DND-41 (cell line): ENCODE measurements at regions not wholly inside any gene's neighbourhood (a gene's known extent, or its start where the extent isn't known, plus 50 kb on each side); places are given as distances from the start of the nearest gene placed in this dataset.

ENCODE experiments used
- ATAC-seq: fragments of 200-7000 bp; cut with Tn5 transposase; 3 replicates; pipeline ENCODE4 v1.9.1; 2021; ENCODE audit warnings: low read depth; ENCODE audit not compliant: insufficient read depth
- DNase-seq: peaks from one replicate; pipeline ENCODE4 v3.0.0-alpha.2; 2020
- H2AFZ ChIP-seq: 2 replicates; pipeline ENCODE4 v1.6.0; 2012; ENCODE audit warnings: low read depth, low read length
- H3K27ac ChIP-seq: 2 replicates; pipeline ENCODE4 v1.5.1; 2012; ENCODE audit warnings: low read length, inconsistent platforms
- H3K27me3 ChIP-seq: fragments of 200-600 bp; sonication (generic); 2 replicates; pipeline ENCODE4 v1.6.0; 2012; ENCODE audit warnings: low read length, mild to moderate bottlenecking, inconsistent platforms; ENCODE audit not compliant: insufficient read depth, poor library complexity
- H3K36me3 ChIP-seq: 2 replicates; pipeline ENCODE4 v1.5.1; 2012; ENCODE audit warnings: low read length, inconsistent platforms; ENCODE audit not compliant: insufficient read depth
- H3K4me1 ChIP-seq: 2 replicates; pipeline ENCODE4 v1.5.1; 2012; ENCODE audit warnings: mild to moderate bottlenecking, low read length; ENCODE audit not compliant: insufficient read depth
- H3K4me2 ChIP-seq: 2 replicates; pipeline ENCODE4 v1.6.0; 2012; ENCODE audit warnings: mild to moderate bottlenecking, moderate library complexity, low read length, inconsistent platforms; ENCODE audit not compliant: insufficient read depth
- H3K4me3 ChIP-seq, 2 experiments: fragments of 200-600 bp in 1 of 2; shearing (Covaris generic) in 1 of 2; 2 replicates each; pipeline ENCODE4 v1.5.1; 2012 to 2016; ENCODE audit warnings: inconsistent platforms in 2 of 2, low read length in 2 of 2, mild to moderate bottlenecking in 2 of 2, low read depth in 1 of 2, moderate library complexity in 1 of 2
- H3K79me2 ChIP-seq: 2 replicates; pipeline ENCODE4 v1.6.0; 2012; ENCODE audit warnings: low read length, inconsistent platforms; ENCODE audit not compliant: insufficient read depth
- H3K9ac ChIP-seq: 2 replicates; pipeline ENCODE4 v1.6.0; 2012; ENCODE audit warnings: low read depth, mild to moderate bottlenecking, inconsistent platforms, low read length, moderate library complexity
- H3K9me3 ChIP-seq: 2 replicates; pipeline ENCODE4 v1.5.1; 2012; ENCODE audit warnings: low read length, moderate library complexity, mild to moderate bottlenecking, inconsistent platforms; ENCODE audit not compliant: insufficient read depth, severe bottlenecking
- H4K20me1 ChIP-seq: 2 replicates; pipeline ENCODE4 v1.6.0; 2012; ENCODE audit warnings: low read length; ENCODE audit not compliant: insufficient read depth
- CTCF ChIP-seq: IDR thresholded peaks from 2 replicates; pipeline ENCODE4 v1.5.1; 2012; ENCODE audit warnings: borderline replicate concordance, low read length, moderate library complexity, mild to moderate bottlenecking; ENCODE audit not compliant: poor library complexity, severe bottlenecking; ENCODE audit errors: extremely low read depth
- EZH2 ChIP-seq: IDR thresholded peaks from 3 replicates; pipeline ENCODE4 v1.6.1; 2012; ENCODE audit warnings: borderline replicate concordance, low read depth, mild to moderate bottlenecking, moderate library complexity, low read length, inconsistent platforms; ENCODE audit not compliant: severe bottlenecking

DNA sequence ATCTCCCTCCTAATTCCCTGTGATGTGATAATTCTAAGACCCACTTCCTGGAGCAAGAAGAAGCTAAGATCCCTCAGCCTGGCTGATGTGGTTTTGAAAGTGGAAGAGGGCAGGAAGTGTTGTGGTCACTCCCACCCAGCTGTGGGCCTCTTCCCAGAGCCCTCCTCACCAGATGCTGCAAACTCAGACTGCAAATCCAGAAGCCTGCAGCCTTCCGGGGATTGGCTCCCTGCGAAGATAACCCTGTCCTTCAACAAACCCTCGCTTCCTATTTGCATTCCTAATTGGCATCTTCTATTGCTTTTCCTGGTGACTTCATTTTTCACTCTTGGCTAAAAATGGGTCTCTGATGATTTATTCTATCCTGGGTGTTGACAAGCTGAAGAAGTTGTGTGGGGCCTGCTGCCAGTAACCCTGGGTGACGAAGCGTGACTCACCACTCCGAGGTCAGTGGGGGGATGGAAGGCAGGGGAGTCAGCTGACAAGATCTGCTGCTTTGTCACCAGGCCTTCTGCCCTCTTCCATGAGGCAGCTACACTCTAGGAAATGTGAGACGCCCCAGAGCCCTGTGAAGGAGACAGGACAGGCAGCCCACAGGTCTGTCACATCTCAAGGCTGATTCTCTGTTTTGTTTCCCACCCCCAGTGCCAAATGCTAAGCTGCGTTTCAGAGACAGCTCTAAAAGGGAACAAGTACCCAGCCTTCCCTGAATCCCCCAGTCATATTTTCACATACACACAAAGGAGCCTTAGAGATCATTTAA, 99.7 kb upstream of the LIPC start:
- ATAC-seq (peak; percentile 84), DNase-seq (peak; percentile 88)
- H3K27me3 ChIP-seq: no peaks in the 10 kb centered on the region
- H4K20me1 ChIP-seq: no peaks in the 10 kb centered on the region
- peak overlapping the region in 1 of 2 experiments; percentile 39; a peak in 2 of 4 replicates for H3K4me3 ChIP-seq
- H3K79me2 ChIP-seq: no peaks in the 10 kb centered on the region
- H3K36me3 ChIP-seq: no peaks in the 10 kb centered on the region
- peak overlapping the region; percentile 76 for H3K27ac ChIP-seq
- H2AFZ ChIP-seq: peak overlapping the region; percentile 58; the same call in 1 of the 2 replicates
- peaks cover 39% of the 10 kb centered on the region for H3K4me1 ChIP-seq
- H3K4me2 ChIP-seq: peak overlapping the region; percentile 63
- peak overlapping the region; percentile 38 for H3K9ac ChIP-seq
- H3K9me3 ChIP-seq: no peaks in the 10 kb centered on the region
- no peak for TF ChIP-seq CTCF
- TF ChIP-seq EZH2: no peak

DNA sequence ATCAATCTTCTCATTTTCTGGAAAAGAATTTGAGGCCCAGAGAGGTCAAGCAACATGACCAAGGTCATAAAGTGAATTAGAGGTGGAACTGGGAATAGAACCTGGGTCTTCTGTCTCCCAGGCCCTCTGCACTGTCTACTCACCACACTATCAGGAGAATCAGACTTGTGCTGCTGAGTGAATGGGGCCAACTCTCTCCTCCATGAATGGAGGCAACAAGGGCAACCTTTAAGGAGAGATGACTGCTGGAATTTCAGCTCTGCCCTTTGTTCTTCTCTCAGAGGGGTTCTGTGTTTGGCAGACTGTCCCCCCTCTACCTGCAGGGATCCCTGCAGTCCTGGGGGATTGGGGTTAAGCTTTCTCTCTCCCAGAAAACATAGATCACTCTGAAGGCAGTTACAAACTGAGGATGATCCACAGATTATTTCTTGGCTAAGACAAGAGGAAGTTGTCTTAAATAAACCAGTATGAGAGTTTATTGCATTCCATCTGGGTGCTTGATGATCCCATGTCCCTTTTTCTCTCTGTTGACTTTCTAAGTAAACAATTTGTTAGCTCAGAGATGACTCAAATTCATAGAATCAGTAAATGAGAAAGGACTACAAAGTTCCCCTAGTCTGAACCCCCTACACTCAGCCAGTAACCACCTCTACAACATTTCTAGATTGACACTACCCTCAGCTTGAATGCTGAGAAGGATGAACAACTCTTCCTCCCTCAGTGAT, 99.0 kb upstream of the LIPC start:
- H3K9me3 ChIP-seq: no peaks in the 10 kb centered on the region
- H3K36me3 ChIP-seq: no peaks in the 10 kb centered on the region
- ATAC-seq (no peak), DNase-seq (no peak)
- no peaks in the 10 kb centered on the region for H3K27me3 ChIP-seq
- H3K4me2 ChIP-seq: peak overlapping the region; percentile 63; the same call in 1 of the 2 replicates
- peak overlapping the region; percentile 38 for H3K9ac ChIP-seq
- no peaks in the 10 kb centered on the region for H4K20me1 ChIP-seq
- H3K27ac ChIP-seq: peak overlapping the region; percentile 76
- TF ChIP-seq CTCF: no peak
- TF ChIP-seq EZH2: no peak
- no peak overlapping the region for H3K4me3 ChIP-seq
- peak overlapping the region; percentile 58; the same call in 1 of the 2 replicates for H2AFZ ChIP-seq
- no peaks in the 10 kb centered on the region for H3K79me2 ChIP-seq
- H3K4me1 ChIP-seq: peaks cover 39% of the 10 kb centered on the region

GRCh38 chr15:58334803-58335202, 97.0 kb upstream of the LIPC start:
- no peaks in the 10 kb centered on the region for H3K9me3 ChIP-seq
- H3K4me2 ChIP-seq: no peak overlapping the region
- ATAC-seq (no peak), DNase-seq (no peak)
- no peaks in the 10 kb centered on the region for H3K27me3 ChIP-seq
- H3K4me1 ChIP-seq: peaks cover 38% of the 10 kb centered on the region
- no peak overlapping the region for H3K9ac ChIP-seq
- H4K20me1 ChIP-seq: no peaks in the 10 kb centered on the region
- H3K79me2 ChIP-seq: no peaks in the 10 kb centered on the region
- no peak overlapping the region for H3K27ac ChIP-seq
- H2AFZ ChIP-seq: no peak overlapping the region
- no peaks in the 10 kb centered on the region for H3K36me3 ChIP-seq
- H3K4me3 ChIP-seq: no peak overlapping the region
- TF ChIP-seq EZH2 (no peak), CTCF (no peak)
